Hepatocyte (in vitro differentiated cells): ENCODE measurements at regions not wholly inside any gene's neighbourhood (a gene's known extent, or its start where the extent isn't known, plus 50 kb on each side); places are given as distances from the start of the nearest gene placed in this dataset.

ENCODE experiments used
- EZH2 ChIP-seq: fragments of 200-600 bp; sonication (generic); IDR thresholded peaks from 2 replicates; pipeline ENCODE4 v1.6.1; 2016; ENCODE audit warnings: antibody characterized with exemption, mild to moderate bottlenecking, borderline replicate concordance
- EZH2phosphoT487 ChIP-seq: fragments of 200-600 bp; sonication (generic); IDR thresholded peaks from one replicate; pipeline ENCODE4 v1.6.1; 2018; ENCODE audit warnings: antibody characterized with exemption, mild to moderate bottlenecking, low read depth, moderate library complexity; ENCODE audit not compliant: unreplicated experiment, severe bottlenecking
- TF ChIP-seq, protein P1 (sequence below): fragments of 200-600 bp; sonication (generic); IDR thresholded peaks from 2 replicates; pipeline ENCODE4 v1.5.1; 2016; ENCODE audit warnings: antibody characterized with exemption, mild to moderate bottlenecking; ENCODE audit not compliant: poor library complexity

GRCh38 chr20:58025233-58025632 is 203.2 kb downstream of the ANKRD60 start:
- TF ChIP-seq, protein P1, sequence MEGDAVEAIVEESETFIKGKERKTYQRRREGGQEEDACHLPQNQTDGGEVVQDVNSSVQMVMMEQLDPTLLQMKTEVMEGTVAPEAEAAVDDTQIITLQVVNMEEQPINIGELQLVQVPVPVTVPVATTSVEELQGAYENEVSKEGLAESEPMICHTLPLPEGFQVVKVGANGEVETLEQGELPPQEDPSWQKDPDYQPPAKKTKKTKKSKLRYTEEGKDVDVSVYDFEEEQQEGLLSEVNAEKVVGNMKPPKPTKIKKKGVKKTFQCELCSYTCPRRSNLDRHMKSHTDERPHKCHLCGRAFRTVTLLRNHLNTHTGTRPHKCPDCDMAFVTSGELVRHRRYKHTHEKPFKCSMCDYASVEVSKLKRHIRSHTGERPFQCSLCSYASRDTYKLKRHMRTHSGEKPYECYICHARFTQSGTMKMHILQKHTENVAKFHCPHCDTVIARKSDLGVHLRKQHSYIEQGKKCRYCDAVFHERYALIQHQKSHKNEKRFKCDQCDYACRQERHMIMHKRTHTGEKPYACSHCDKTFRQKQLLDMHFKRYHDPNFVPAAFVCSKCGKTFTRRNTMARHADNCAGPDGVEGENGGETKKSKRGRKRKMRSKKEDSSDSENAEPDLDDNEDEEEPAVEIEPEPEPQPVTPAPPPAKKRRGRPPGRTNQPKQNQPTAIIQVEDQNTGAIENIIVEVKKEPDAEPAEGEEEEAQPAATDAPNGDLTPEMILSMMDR: no peak
- TF ChIP-seq EZH2phosphoT487: no peak
- TF ChIP-seq EZH2: no peak
